Stimulated activated CD8-positive, alpha-beta memory T cell treated with anti-CD3 and anti-CD28 coated beads, Interleukin-4, amount 100 ng/mL, for 1 hour (primary cell): ENCODE measurements at regions not wholly inside any gene's neighbourhood (a gene's known extent, or its start where the extent isn't known, plus 50 kb on each side); places are given as distances from the start of the nearest gene placed in this dataset.
"Not testable (repeated sequence)": the region's sequence is repeated elsewhere in the genome, so short reads cannot be mapped to it uniquely, and the experiment has no call there.

Experiments used
- DNase-seq, 2 donors: peaks; one replicate each; pipeline ENCODE4 v3.0.0-alpha.2; 2020; ENCODE audit warnings: low read depth in 2 of 2, low spot score in 1 of 2

DNA sequence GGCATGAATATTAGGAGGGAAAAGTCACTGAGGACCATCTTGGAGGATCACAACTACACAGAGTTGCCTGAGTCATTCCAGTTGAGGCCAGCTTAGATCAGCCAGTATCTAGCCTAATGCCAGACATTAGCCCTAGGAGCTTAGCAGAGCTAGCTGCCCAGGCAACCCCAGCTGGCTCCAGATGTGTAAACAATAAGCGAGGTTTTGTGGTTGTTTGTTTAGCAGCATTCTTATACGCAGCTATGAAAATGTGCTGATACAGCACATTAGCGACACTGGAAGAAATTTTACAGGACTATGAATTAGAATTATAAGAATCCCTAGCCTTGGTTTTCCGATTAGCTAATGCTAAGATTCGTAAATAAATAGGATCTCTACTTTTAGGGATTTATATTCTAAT, 59.3 kb downstream of the BTBD3 start:
- DNase-seq = no peak

DNA sequence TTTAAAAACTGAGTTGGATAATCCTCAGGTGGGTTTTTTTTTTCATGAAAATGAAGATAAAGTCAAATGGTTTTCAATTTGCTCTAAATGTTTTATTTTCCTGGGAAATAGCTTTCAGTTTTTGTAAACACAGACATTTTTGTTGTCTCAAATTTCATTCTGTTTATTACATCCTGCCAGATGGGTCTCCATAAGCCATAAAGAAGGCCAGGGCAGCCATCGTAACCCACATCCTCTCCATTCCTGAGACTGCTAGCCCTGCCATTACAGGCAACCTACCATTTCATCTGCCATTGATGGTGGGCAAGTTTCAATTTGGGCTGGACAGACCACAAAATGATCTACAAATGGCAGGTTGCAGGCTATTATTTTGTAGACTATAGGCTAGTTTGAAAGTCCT, 60.8 kb downstream of the BTBD3 start:
- DNase-seq = no peak

DNA sequence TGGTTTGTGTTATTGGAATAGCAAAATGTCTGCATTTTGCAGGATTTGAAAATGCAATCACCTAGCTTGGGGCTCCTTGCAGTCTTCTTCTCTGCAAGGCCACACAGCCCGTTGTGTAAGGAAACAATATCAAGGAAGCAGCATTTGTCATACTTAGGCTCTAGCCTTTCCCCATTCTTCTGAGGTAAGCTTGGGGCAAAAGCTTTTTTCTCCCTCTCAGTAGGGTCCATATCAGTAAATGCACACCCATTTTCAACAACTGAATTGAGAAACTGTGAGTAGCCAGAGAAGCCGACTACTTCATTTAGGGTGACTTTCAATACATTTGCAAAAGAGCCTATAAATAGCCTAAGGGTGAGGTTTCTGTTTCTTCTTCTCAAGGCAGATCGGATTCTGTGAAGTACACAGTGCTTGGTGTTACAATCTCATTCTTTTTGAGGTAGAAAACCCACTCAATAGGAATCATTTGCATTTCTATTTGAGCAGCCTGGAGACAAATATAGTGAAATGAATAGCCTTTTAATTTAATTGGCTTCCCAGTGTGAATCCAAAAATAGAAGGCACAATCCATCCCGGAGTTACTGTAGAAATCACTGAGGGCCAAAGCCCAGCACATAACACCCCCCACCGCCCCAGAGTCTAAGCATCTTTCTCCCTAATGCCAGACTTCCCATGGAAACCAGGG, 61.8 kb downstream of the BTBD3 start:
- no peak for DNase-seq

DNA sequence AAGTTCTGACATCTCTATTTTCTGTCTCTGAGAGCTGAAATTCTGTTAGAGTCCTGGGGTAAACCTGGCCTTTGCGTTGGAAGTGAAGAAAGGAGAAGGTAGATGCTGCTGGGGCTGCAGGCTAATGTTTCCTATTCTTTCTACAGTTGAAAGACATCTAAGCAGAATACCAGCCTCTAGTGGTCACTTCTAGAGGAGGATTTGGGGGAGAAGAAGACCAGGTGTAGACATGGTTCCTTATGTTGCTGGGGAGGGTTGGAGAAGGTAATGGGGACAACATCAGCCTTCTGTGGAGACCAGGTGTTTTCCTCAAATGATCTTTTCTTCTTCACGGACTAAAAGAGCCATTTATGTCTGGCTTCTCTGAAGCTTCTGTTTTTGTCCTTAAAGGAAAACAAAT, 62.6 kb downstream of the BTBD3 start:
- no peak for DNase-seq

DNA sequence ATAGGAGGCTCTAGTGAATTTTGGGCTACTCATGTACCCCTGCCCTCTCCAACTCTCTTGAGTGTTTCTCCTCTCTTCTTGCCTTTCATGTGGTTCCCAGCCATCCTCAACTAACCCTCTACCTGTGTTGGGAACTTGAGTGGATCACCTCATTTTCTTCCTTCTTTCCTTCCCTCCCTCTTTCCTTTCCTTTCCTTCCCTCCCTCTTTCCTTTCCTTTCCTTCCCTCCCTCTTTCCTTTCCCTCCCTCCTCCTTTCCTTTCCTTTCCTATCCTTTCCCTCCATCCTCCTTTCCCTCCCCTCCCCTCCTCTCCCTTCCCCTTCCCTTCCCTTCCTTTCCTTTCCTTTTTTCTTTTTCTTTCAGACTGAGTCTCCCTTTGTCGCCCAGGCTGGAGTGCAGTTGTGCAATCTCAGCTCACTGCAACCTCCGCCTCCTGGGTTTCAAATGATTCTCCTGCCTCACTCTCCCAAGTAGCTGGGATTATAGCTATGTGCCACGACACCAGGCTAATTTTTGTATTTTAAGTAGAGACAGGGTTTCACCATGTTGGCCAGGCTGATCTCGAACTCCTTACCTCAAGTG, 63.8 kb downstream of the BTBD3 start:
- no peak for DNase-seq

DNA sequence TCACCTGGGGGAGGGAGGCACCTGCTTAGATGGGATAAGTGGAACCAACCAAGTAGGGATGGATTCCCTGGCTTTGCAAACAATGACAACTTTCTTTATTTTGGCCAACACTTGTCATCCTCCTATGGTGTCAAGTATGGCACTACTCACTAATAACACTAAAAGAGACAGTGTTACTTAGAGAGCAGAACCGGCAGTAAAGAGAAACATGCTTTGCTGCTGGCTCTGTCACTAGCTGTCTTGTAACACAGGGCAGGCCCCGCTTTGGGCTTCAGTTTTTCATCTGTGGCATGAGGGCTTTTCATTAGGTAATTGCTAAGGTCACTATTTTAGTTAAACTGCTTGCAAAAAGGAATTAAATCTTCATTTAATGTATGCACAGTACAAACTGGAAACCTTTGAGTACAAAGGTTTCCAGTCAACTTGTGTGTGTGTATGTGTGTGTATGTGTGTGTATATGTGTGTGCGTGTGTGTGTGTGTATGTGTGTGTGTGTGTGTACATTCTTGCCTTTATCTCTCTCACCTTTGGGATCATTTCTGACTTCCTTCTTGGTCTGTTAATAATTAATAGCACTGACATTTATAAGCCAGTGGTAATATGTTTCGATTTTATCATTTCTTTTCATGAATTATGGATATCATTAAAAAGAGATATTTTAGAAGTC, 64.7 kb downstream of the BTBD3 start:
- no peak for DNase-seq

DNA sequence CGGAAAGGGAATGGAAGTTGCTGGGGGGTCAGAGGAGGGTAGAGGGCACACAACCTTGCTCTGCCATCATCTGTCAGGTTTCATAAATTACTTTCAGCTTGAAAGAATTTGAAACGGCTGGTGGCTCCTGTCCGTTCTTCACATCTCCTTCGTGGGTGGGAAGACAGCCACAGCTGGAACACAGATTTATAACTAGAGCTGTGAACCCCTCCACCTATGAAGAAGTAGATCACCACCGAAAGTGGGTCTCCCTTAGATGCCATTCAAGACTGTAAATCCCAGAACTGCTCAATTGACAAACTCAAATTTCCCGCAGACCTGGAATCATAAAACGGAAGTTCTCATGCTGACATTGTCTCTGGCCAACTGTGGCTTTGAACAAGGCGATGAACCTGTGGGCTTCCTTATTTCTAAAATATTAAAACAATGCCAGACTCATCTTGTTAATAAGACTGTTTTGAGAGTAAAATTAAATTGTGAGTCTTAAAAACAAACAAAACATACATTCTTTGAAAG, 65.3 kb downstream of the BTBD3 start:
- no peak for DNase-seq

DNA sequence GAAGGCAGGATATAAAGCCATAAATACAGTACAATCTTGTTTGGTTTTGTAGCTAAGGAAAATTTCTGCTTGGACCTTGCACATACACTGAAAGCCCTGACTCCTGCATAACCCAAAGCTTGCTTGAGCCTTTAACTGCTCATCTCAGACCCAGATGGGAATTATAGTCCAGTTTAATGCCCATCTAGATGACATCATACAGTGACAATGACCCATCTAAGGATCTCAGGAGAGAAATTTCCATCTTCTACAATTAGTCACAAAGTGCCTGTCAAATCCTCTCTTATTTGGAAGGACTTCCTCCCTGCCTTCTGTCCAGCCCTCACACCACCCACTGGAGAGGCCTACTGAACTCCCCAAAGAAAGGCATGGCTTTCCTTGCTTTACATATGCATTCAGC, 69.3 kb downstream of the BTBD3 start:
- no peak for DNase-seq

DNA sequence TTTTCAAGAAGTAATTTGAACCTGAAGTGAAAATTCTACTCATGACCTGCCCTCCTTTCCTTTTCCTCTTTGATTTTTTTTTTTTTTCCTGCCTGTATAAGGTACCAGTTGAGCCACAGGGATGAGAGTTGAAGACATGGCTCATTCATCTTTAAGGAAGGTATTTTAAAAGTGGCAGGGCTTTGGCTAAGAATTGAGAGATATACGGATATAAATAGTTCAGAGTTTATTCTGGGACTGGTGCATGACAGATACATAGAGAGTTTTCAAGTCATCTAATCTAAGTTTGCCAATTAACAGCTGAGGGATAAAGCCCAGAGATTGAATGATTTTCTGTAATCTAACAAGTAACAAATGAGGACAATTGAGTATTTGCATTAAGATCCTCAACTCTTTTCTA, 69.8 kb downstream of the BTBD3 start:
- DNase-seq = no peak

DNA sequence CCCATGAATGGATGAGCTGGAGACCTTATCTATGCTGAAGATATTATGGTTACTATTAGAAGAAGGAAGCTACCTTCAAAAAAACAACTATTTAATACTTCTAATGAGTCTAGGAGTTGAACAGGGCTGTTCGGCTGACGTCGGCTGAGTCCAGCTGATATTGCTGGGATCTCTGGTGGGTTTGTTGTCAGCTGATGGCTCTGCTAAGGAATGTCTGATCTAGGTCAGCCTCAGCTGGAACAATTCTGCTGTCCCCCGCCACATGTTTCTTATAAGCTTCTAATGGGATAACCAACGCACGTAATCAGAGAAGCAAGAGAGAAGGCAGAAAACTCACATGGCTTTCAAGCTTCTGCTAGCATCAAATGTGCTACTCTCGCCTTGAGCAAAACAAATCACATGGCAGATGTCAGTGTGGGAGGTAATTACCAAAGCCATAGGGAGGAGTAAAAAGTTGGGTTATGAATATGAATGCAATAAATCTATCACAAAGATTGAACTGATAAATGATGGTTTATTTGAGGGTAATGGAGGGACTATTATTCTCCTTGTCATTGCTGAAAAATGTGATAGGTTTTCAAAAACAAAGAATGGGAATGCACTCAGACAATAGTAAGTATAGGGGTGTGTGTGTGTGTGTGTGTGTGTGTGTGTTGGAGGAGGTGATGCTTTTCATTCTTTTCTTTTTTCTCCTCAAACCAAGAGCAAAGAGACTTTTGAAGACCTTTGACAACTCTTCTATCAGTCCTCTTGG, 71.5 kb downstream of the BTBD3 start:
- no peak for DNase-seq

DNA sequence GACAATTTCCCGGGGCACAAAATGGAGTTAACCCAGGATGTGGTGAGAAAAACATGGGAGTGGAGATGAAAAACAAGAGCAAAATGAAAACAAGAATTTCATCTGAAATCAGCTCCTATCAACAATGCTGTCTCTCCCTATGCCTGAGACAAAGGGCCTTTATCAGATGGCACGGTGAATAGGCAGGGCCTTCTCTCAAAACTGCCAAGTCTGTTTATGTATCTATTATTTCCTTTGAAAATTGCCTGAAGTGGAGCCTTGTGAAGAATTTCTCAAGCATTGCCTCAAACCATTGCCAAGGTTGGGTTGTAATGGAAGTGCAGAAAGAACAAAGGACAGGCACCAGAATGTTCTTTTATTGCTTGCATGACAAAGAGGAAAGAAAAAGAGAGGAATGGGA, 74.7 kb downstream of the BTBD3 start:
- no peak for DNase-seq

DNA sequence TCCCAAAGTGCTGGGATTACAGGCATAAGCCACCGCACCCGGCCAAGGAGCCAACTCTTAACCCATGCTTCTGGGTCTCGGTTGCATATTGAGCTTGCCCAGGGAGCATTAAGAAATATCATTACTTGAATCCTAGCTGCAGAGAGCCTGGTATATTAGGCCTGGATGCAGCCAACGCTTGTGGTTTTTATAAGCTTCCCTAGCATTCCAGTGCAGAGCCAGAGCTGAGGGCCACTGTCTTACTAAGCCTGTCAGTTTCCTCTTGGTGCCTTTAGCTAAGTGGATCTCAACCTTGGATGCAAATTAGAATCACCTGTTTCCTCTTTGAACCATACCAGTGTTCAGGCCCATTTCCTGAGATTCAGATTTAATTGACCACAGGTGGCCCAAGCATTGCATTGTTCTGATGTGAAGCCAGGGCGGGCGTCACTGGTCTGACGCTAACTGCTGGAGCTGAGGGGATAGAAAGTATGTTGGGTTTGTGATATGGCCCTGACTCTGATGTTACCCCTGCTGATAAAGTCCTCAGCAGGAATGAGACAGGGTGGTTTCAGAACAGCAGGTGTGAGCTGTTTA, 76.3 kb downstream of the BTBD3 start:
- no peak for DNase-seq

DNA sequence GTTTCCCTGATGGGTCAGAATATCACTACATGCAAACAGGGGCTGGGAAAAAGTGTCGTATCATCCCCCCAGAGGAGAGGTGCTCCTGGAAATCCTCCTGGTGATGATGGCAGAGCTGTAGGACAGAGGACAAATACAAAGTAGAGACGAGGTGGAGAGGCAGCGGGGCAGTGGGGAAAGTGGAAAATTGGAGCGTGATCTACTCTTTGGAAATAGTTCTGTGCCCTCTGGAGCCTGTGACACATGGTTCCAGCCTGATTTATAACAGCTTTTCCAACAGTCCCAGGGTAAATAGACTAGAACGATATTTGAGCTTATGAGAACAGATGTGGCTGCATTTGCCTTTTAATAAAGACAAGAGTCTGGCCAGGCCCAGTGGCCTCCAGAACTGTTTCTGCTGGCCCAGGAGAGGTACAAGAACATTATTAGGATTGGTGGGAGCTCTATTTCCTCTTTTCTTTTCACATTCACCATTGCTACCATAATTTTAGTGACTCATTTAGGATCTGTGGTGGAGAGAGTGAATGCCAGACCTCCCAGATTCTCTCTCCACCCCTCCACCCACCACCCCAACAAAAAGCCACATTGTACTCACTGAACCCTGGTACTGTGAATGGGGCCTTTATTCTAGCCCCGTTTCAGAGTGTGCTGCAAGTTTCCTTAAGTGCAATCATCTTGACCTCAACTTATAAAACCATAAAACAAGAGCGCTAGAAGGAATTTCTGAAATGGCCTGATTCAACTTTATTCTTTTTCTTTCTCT, 78.3 kb downstream of the BTBD3 start:
- DNase-seq = no peak

DNA sequence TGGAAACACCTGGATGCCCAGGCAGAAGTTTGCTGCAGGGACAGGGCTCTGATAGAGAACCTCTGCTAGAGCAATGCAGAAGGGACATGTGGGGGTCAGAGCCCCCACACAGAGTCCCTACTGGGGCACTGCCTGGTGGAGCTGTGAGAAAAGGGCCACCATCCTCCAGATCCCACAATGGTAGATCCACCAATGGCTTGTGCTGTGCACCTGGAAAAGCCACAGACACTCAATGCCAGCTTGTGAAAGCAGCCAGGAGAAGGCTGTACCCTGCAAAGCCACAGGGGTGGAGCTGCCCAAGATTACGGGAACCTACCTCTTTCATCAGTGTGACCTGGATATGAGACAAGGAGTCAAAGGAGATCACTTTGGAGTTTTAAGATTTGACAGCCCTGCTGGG, 87.1 kb downstream of the BTBD3 start:
- not testable (repeated sequence) for DNase-seq

DNA sequence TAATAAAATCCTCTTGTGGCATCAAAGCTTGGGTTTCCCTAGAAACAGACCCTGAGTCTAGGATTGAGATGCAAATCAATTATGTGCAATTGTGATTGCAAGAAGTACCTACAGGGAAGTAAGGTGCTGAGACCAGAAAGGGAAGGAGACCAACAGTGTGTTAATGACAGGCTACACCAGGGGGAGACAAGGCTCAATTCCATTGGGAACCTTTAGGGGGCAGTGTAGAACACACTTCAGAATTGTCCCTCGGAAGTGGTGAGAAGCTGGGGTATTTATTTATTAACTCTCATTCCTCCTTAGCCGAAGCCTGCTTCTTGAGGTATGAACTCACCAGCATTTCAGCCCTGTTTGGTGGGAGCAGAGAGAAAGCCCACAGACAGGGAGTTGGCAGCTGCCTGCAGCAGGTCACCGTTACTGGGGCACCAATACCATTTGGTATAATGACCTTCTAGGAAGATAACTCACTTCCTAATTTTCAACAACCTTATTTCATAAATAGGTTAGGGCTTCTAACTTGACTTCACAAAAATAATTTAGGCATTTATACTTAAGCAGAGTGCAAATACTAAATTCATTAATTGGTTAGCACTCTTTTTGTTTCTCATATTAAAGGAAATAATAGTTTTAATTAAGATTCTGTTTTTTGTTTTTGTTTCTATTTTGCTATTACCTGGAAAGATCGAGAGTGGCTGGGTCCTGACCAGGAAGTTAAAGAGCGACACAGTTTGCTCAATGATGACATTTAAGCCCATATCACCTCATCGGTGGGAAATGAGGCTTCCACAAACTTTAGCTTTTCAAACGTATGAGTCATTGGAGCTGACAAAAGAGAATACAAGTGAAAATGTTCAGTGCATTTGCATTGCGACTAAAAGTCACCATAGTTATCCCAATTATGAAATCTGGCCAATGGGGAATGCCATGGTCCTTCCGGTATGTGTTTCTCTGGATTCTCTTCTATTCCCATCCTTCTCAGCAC, 94.8 kb downstream of the BTBD3 start:
- no peak for DNase-seq

DNA sequence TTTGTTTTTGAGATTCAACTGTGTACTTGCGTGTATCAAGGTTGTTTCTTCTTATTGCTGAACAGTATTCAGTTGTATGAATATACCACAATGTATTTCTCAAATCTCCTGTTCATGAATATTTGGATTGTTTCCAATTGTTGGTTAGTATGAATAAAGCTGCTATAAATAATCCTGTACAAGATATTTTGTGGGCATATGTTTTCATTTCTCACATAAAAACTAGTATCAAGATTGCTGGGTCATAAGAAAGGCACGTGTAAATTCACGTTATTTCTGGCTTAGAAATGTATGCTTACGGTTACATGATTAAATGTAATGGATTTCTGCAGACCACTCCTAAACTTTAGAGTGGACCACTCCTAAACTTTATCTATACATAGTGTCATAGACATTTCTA, 96.6 kb downstream of the BTBD3 start:
- DNase-seq = no peak

DNA sequence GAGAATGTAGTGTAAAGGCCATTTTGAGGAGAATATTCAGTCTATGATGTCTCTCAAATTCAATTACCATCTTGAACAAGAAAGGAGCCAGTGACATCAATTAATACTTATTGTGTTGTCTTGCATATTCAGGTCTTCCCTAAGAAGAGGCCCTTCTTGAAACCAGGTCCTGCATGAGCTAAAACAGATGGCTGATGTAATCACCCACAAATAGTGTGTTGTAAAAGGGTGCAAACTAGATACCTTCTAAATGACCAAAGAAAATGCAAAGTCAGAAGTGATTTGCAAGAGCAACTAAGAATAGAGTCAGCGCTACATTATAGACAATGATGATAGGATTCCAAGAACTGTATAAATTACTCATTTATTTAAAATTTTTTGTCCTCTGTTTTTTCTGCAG, 97.0 kb downstream of the BTBD3 start:
- no peak for DNase-seq

DNA sequence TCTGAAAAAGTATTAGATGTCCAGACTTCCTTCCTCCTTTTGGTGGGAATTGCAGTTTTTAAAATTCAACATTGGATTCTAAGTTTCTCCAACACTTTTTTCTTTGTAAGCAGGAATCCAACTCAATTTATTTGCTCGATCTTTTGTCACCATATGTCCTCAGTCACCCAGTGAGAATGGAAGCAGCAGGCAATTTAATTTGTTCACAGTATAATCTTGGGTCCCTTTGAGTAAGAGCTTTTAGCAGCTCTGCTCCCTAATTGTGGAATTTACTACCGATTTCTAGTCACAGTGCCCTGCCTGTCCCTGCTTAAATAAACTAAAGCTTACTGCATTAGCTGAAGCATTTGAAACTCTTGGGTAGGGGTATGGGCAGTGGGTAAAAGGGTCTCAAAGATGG, 98.6 kb downstream of the BTBD3 start:
- DNase-seq = no peak

DNA sequence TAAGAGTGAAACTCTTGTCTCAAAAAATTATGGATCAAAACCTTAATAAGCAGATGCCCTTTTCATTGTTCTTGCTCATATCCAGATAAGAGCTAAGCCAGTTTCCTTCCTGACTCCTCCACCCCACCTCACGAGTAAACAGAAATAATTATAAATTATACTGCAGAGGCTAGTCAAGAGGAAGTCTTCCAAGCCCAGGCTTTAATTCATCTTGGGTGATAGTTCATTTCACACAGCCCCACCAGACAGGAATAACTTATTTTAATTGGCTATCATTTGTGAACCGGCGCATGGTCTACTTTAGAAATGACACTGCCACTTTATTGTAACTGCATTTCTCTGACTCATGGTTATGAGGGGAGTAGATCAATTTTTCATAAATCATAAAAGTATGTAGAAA, 102.0 kb downstream of the BTBD3 start:
- DNase-seq = no peak

DNA sequence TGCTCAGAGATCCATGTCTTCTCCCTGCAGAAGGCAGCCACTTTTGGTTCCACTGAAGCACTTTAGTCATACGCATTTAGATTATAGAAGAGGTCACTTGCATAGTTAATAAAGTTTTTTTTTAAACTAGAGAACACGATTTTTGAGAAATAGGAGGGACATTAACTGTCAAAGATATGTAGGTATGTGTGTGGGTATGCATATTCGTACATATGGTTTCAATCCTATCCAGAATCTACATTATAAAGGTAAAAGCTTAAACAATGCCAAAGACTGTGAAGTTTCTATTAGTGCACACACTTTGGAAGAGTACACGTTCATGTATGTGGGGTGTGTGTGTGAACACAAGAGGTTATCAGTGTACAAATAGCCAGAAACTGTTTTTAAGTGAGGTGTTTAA, 103.2 kb downstream of the BTBD3 start:
- DNase-seq = no peak
